ENCODE measurements at regions not wholly inside any gene's neighbourhood (a gene's known extent, or its start where the extent isn't known, plus 50 kb on each side); places are given as distances from the start of the nearest gene placed in this dataset.

- TF ChIP-seq CTCF (IDR thresholded peaks at IDR 0.05): no peak
- no peak for TF ChIP-seq POLR2A (IDR thresholded peaks at IDR 0.05)
- H3K4me3 ChIP-seq (replicated peaks in 1 of 3): no peak overlapping the region
- peak; percentile 57 to 65 for DNase-seq
- no peaks in the 10 kb centered on the region for H3K9me3 ChIP-seq
- H3K27me3 ChIP-seq: no peaks in the 10 kb centered on the region
- no peak overlapping the region for H3K27ac ChIP-seq
- no peaks in the 10 kb centered on the region for H3K36me3 ChIP-seq
- intact Hi-C loops (cut with DNase I): no loop called here
- 64 to 67% methylated on average over 8 of the region's 8 CpGs for WGBS, 2 donors
- H3K4me1 ChIP-seq: no peaks in the 10 kb centered on the region
These were observed 941.9 kb downstream of the SLC4A3 start for GRCh38 chr2:220569112-220569897.

GRCh38 chr2:220572385-220572784 is 945.0 kb downstream of the SLC4A3 start:
- Histone ChIP-seq H3K36me3 (no peaks in the 10 kb centered on the region), H3K9me3 (no peaks in the 10 kb centered on the region), H3K27me3 (no peaks in the 10 kb centered on the region), H3K27ac (no peak overlapping the region), H3K4me3 (replicated peaks in 1 of 3) (no peak overlapping the region), H3K4me1 (no peaks in the 10 kb centered on the region)
- intact Hi-C loops (cut with DNase I): no loop called here
- no peak for DNase-seq
- TF ChIP-seq CTCF (IDR thresholded peaks at IDR 0.05) (no peak), POLR2A (IDR thresholded peaks at IDR 0.05) (no peak)
- 82 to 93% methylated on average over 4 of the region's 4 CpGs for WGBS, 2 donors

GRCh38 chr2:220574038-220574437 is 946.6 kb downstream of the SLC4A3 start:
- H3K4me3 ChIP-seq (replicated peaks in 1 of 3): no peak overlapping the region
- H3K27ac ChIP-seq: no peak overlapping the region
- no peaks in the 10 kb centered on the region for H3K9me3 ChIP-seq
- intact Hi-C loops (cut with DNase I): no loop called here
- TF ChIP-seq CTCF (IDR thresholded peaks at IDR 0.05): no peak
- TF ChIP-seq POLR2A (IDR thresholded peaks at IDR 0.05): no peak
- H3K36me3 ChIP-seq: no peaks in the 10 kb centered on the region
- no peaks in the 10 kb centered on the region for H3K27me3 ChIP-seq
- H3K4me1 ChIP-seq: no peaks in the 10 kb centered on the region
- WGBS, 2 donors: 63 to 85% methylated on average over 2 of the region's 2 CpGs
- no peak for DNase-seq

- Histone ChIP-seq H3K27ac (no peak overlapping the region), H3K27me3 (no peaks in the 10 kb centered on the region), H3K9me3 (no peaks in the 10 kb centered on the region), H3K4me3 (replicated peaks in 1 of 3) (no peak overlapping the region), H3K4me1 (no peaks in the 10 kb centered on the region), H3K36me3 (no peaks in the 10 kb centered on the region)
- TF ChIP-seq POLR2A (IDR thresholded peaks at IDR 0.05) (no peak), CTCF (IDR thresholded peaks at IDR 0.05) (no peak)
- WGBS, 2 donors: 77 to 78% methylated on average over 1 of the region's 1 CpG
- no peak for DNase-seq
- intact Hi-C loops (cut with DNase I): no loop called here
These were observed 948.5 kb downstream of the SLC4A3 start for GRCh38 chr2:220575963-220576362.

GRCh38 chr2:220579452-220579851 is 952.0 kb downstream of the SLC4A3 start:
- Histone ChIP-seq H3K9me3 (no peaks in the 10 kb centered on the region), H3K36me3 (no peaks in the 10 kb centered on the region), H3K27me3 (no peaks in the 10 kb centered on the region), H3K4me3 (replicated peaks in 1 of 3) (no peak overlapping the region), H3K27ac (no peak overlapping the region), H3K4me1 (no peaks in the 10 kb centered on the region)
- DNase-seq: no peak
- WGBS, 2 donors: 93 to 95% methylated on average over 2 of the region's 2 CpGs
- intact Hi-C loops (cut with DNase I): no loop called here
- no peak for TF ChIP-seq POLR2A (IDR thresholded peaks at IDR 0.05)
- no peak for TF ChIP-seq CTCF (IDR thresholded peaks at IDR 0.05)

All from thyroid gland (tissue), 4 donors.